Fibroblast of the conjunctiva (primary cell): ENCODE measurements at regions not wholly inside any gene's neighbourhood (a gene's known extent, or its start where the extent isn't known, plus 50 kb on each side); places are given as distances from the start of the nearest gene placed in this dataset.
A peak's percentile ranks its signal among the peaks of the same experiment; 100 is the strongest.
"Not testable (repeated sequence)": the region's sequence is repeated elsewhere in the genome, so short reads cannot be mapped to it uniquely, and the experiment has no call there.

ENCODE experiments used
- DNase-seq: peaks from one replicate; pipeline ENCODE4 v3.0.0-alpha.2; 2010; ENCODE audit warnings: low read depth

DNA sequence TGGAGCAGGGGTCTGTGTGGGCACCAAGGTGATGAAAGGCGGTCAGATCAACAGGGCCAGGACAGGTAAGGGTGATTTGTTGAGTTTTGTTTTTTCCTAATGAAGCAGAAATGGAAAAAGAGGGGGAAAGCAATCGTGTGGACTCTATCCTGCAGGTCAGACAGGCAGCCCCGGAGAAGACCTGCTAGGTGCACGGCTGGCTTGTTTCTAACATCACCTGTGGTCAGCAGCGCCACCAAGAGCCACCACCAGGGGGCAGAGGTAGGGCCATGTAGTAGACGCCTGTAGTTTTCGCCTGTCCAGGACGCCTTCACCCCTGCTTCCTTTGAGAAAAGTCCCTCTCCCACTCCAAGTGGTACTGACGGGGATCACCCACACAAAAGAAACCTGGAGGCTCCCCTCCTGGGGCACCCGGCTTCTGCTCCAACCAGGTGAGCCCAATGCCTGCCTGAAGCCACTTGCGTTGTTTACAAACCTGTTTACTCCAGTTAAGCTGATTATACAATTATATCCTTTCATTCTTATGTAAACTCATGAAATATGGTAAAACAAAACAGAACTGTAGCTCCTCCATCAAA is 54.2 kb upstream of the SEC14L1 start:
- DNase-seq = peak; percentile 46

DNA sequence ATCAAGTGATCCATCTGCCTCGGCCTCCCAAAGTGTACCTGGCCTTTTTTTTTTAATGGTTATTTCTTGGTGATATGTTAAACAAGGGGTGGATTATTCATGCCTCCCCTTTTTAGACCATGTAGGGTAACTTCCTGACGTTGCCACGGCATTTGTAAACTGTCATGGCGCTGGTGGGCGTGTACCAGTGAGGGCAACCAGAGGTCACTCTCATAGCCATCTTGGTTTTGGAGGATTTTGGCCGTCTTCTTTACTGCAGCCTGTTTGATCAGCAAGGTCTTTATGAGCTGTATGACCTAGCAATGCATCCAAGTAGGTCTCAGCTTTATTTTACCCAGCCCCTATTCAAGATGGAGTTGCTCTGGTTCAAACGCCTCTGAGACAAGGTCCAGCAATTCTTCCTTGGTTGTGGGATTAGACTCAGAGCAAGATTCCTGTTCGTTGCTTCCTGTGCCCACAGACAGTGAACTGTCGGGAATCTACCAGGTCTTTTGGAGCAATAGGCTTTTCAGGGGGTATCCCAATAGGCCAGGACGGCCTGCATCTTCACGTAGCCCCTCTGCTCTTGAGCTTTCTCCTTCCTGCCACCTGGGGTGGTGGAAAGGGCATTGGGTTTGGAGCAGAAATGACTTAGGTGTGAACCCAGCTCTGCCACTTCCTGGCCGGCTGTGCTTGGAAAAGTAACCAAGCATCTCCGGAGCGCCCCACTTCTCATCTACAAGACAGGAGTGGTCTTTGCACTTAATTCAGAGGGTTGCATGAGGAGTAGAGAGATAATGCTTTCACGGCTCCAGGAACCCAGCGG is 52.9 kb upstream of the SEC14L1 start:
- DNase-seq = no peak

DNA sequence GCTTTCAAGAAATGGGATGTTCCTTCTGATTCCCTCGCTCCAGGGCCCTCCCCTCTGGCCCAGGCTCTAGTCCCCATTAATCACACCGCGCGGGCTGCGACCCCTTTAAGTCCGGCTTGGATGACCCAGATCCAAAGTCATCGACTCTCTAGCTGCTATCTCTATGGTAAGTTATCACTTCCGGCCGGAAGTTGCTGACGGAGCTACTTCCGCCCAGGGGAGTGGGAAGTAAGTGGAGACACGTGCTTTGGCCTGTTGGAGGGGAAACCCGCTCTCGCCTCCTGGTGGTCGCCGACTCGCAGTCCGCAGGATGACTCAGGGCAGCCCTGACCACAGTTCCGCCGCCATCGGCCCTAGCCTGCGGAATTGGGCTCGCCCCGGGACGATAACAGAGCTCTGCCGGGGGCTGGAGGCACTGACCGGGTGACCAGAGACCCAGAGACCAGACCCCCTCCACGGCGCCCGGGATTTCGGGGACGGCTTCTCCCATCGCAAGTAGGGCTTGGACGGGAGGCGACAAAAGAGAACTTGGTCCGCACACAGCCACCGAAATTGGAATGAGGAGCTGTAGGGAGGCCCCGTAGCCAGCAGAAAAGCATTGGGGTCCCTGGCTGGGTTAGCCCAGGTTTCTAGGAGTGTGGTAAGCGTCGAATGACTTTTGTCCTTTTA is 52.2 kb upstream of the SEC14L1 start:
- peak; percentile 96 for DNase-seq

DNA sequence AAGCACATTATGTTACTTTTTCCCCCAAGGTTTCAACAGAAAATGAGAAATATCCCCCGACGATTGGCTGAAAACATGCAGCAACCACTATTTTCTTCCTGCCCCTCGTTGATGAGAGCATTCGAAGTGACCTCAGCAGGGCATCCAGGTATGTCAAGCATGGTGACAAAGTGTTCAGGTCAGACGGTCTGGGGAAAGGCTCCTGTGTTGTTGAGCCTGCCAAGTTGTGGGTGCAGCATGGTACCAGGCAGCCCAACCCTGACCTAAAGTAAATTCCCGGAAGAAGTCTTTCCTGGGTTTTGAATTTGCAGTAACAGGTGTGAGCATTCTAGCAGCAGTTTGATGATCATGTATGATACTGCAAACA is 51.7 kb upstream of the SEC14L1 start:
- no peak for DNase-seq

DNA sequence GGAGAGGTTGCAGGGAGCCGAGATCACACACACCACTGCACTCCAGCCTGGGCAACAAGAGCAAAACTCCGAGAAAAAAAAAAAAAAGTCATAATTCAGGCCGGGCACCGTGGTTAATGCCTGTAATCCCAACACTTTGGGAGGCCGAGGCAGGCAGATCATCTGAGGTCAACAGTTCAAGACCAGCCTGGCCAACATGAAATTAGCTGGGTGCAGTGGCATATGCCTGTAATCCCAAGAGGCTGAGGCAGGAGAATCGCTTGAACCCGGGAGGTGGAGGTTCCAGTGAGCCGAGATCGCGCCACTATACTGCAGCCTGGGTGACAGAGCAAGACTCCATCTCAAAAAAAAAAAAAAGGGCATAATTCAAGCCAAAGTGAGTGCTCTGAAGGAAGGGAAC is 50.8 kb upstream of the SEC14L1 start:
- not testable (repeated sequence) for DNase-seq

DNA sequence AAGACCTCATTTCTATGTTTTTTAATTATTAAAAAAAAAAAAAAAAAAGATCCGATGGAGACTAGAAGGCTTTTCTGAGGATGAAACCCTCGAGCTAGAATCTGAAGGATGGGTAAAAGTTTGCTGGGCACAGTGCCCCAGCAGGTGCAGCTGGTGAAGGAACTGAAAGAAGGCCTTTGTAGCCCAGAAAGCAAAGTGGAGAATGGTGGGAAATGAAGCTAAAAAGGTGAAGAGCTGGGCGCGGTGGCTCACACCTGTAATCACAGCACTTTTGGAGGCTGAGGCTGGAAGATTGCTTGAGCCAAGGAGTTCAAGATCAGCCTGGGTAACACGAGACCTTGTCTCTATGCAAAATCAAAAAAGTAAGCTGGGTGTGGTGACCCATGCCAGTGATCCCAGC is 50.3 kb upstream of the SEC14L1 start:
- DNase-seq = no peak
